RWPE1 (cell line): ENCODE measurements at regions not wholly inside any gene's neighbourhood (a gene's known extent, or its start where the extent isn't known, plus 50 kb on each side); places are given as distances from the start of the nearest gene placed in this dataset.

Experiments used
- CTCF ChIA-PET: fragments of 350-600 bp; sonication (Branson Sonifier 250); formaldehyde crosslinking; extraction: SDS; loops from one replicate; lab custom pipeline; 2021; lab: Yijun Ruan, JAX
- POLR2A ChIA-PET: fragments of 400-600 bp; formaldehyde crosslinking; extraction: SDS; loops from one replicate; lab custom pipeline; 2020; ENCODE audit warnings: antibody characterized with exemption; ENCODE audit not compliant: low non-redundant PET; lab: Yijun Ruan, JAX
- DNase-seq: peaks from one replicate; pipeline ENCODE4 v3.0.0; 2012; ENCODE audit warnings: low spot score
- H3K27ac ChIP-seq: fragments of 450-650 bp; 2 replicates; pipeline ENCODE4 v1.5.1; 2017
- TF ChIP-seq, protein P1 (sequence below): fragments of 450-650 bp; conservative IDR thresholded peaks from 2 replicates; pipeline ENCODE4 v1.5.1; 2017; ENCODE audit warnings: low read depth, mild to moderate bottlenecking

DNA sequence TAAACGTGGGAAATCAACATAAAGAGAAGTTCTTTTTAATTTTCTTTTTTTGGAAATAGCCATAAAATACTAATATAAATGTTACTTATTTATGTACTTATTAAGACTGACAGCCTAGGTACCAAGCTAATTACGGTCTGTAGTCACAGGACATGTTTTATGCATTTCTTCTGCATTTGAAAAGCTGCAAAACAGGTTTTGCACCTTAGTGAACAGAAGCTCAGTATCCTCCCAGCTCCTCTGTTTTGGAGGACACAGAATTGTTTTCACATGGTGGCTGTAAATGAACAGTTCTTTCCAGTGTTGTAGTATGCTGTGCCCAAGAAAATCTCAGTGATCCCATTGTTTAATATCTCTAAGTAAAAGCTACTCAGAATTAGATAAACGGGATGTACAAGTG, 1788.0 kb upstream of the TENM3 start:
- no peak overlapping the region for H3K27ac ChIP-seq
- no peak for DNase-seq
- ChIA-PET CTCF (interaction anchor here (0.6 kb wide), 2 partner anchors 337 to 756 kb away, joined by 4 to 5 read pairs; no protein-coding TSS in a partner anchor), POLR2A (no interaction called here)
- TF ChIP-seq, protein P1, sequence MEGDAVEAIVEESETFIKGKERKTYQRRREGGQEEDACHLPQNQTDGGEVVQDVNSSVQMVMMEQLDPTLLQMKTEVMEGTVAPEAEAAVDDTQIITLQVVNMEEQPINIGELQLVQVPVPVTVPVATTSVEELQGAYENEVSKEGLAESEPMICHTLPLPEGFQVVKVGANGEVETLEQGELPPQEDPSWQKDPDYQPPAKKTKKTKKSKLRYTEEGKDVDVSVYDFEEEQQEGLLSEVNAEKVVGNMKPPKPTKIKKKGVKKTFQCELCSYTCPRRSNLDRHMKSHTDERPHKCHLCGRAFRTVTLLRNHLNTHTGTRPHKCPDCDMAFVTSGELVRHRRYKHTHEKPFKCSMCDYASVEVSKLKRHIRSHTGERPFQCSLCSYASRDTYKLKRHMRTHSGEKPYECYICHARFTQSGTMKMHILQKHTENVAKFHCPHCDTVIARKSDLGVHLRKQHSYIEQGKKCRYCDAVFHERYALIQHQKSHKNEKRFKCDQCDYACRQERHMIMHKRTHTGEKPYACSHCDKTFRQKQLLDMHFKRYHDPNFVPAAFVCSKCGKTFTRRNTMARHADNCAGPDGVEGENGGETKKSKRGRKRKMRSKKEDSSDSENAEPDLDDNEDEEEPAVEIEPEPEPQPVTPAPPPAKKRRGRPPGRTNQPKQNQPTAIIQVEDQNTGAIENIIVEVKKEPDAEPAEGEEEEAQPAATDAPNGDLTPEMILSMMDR: no peak

- ChIA-PET CTCF (no interaction called here), POLR2A (no interaction called here)
- DNase-seq: no peak
- H3K27ac ChIP-seq: no peak overlapping the region
- TF ChIP-seq, protein P1: no peak
Measured at GRCh38 chr4:180456928-180457327, 1786.3 kb upstream of the TENM3 start.

GRCh38 chr4:180462116-180462515, 1781.1 kb upstream of the TENM3 start:
- no peak overlapping the region for H3K27ac ChIP-seq
- CTCF ChIA-PET: no interaction called here
- POLR2A ChIA-PET: no interaction called here
- DNase-seq: no peak
- TF ChIP-seq, protein P1: no peak

- ChIA-PET POLR2A (no interaction called here), CTCF (no interaction called here)
- TF ChIP-seq, protein P1: no peak
- no peak for DNase-seq
- no peak overlapping the region for H3K27ac ChIP-seq
Measured at GRCh38 chr4:180465364-180465763, 1777.8 kb upstream of the TENM3 start.

DNA sequence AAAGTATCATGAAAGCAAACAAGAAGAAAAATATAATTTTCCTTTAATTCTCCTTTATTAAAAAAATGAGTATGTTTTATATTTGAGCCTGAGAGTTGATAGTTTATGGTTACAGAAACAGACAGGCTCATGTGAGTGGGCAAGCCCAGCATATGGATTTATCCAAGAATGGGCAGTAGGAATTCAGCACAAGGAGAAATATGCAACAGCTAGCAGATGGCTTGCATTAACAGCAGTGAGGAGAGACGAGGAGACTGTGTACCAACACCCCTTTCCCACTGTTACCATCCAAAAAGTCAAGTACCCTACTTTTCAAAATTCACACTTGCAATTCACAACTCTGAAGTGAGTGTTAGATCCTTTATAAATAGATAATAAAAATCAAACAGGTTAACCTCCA, 1760.2 kb upstream of the TENM3 start:
- CTCF ChIA-PET: no interaction called here
- POLR2A ChIA-PET: no interaction called here
- TF ChIP-seq, protein P1: no peak
- no peak for DNase-seq
- H3K27ac ChIP-seq: no peak overlapping the region

DNA sequence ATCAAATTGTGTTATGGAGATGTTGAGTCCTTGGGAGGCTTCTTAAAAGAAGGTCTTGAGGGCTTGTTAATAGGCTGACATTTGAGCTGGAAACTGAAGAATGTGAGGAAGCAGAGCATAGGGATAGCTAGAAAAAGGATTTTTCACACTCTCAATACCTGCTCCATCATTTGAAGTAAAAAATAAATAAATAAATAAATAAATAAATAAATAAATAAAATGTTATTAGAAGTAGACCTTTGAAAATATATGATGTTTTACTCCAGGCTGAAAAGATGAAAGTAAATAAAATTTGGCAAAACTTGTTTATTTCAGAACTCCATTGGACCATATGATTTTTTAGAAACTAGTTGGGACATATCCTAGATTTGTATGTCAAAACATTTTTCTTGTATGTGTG, 1757.8 kb upstream of the TENM3 start:
- TF ChIP-seq, protein P1: no peak
- CTCF ChIA-PET: no interaction called here
- no peak overlapping the region for H3K27ac ChIP-seq
- no peak for DNase-seq
- POLR2A ChIA-PET: no interaction called here

GRCh38 chr4:180486342-180486741, 1756.9 kb upstream of the TENM3 start:
- POLR2A ChIA-PET: no interaction called here

More at GRCh38 chr4:180486342-180486741, 1756.9 kb upstream of the TENM3 start:
- no peak overlapping the region for H3K27ac ChIP-seq
- CTCF ChIA-PET: no interaction called here
- TF ChIP-seq, protein P1: no peak
- no peak for DNase-seq
